GM13977 (cell line): ENCODE measurements at regions not wholly inside any gene's neighbourhood (a gene's known extent, or its start where the extent isn't known, plus 50 kb on each side); places are given as distances from the start of the nearest gene placed in this dataset.

Experiments
- DNase-seq: peaks from one replicate; pipeline ENCODE4 v3.0.0; 2012; ENCODE audit warnings: low spot score
- CTCF ChIP-seq: IDR thresholded peaks from 2 replicates; pipeline ENCODE4 v1.5.1; 2012; ENCODE audit warnings: mild to moderate bottlenecking, control low read depth; ENCODE audit not compliant: insufficient read depth; ENCODE audit errors: extremely low read depth, missing control alignments
- in situ Hi-C: fragments of 300-500 bp; cut with MboI; formaldehyde crosslinking; loops from one replicate; pipeline ENCODE4 v1.12.0; 2022; ENCODE audit warnings: low sequenced_read_pairs, low pct_unique_long_range_greater_than_20kb, mixed read lengths, inconsistent platforms; ENCODE audit not compliant: unreplicated experiment

GRCh38 chr10:47063858-47064257 is 152.6 kb downstream of the PTPN20 start:
- DNase-seq, result no peak
- no peak for TF ChIP-seq CTCF
- in situ Hi-C loops, result no loop called here

- TF ChIP-seq CTCF, result no peak
- DNase-seq, result no peak
- in situ Hi-C loops, result no loop called here
Observed at GRCh38 chr10:47065903-47066302, 154.7 kb downstream of the PTPN20 start.

GRCh38 chr10:47067949-47068940 is 157.0 kb downstream of the PTPN20 start:
- in situ Hi-C loops, result no loop called here
- TF ChIP-seq CTCF, result no peak
- DNase-seq, result no peak

- no peak for TF ChIP-seq CTCF
- in situ Hi-C loops, result no loop called here
- no peak for DNase-seq
Observed at GRCh38 chr10:47070541-47070940, 159.3 kb downstream of the PTPN20 start.

- no peak for TF ChIP-seq CTCF
- in situ Hi-C loops, result no loop called here
- no peak for DNase-seq
Observed at GRCh38 chr10:47071891-47072290, 160.7 kb downstream of the PTPN20 start.

- no peak for TF ChIP-seq CTCF
- in situ Hi-C loops, result no loop called here
- no peak for DNase-seq
Observed at GRCh38 chr10:47073967-47074366, 162.7 kb downstream of the PTPN20 start.
